HepG2 (cell line): ENCODE measurements at regions not wholly inside any gene's neighbourhood (a gene's known extent, or its start where the extent isn't known, plus 50 kb on each side); places are given as distances from the start of the nearest gene placed in this dataset.
"Not testable (repeated sequence)": the region's sequence is repeated elsewhere in the genome, so short reads cannot be mapped to it uniquely, and the experiment has no call there.

Source experiments
- ATAC-seq: fragments of 200-7000 bp; cut with Tn5 transposase; 3 replicates; pipeline ENCODE4 v1.9.1; 2020; ENCODE audit warnings: mild to moderate bottlenecking, moderate library complexity
- BruUV-seq: library from RNA; stranded (reverse); fragments of 400-500 nt; replicated peaks from 2 replicates; lab custom pipeline; 2021; lab: Mats Ljungman, UMichigan
- CTCF ChIA-PET: fragments of 300-600 bp; formaldehyde crosslinking; extraction: SDS; loops from one replicate; lab custom pipeline; 2021; ENCODE audit warnings: low total read pairs, inconsistent platforms, low intra/inter-chr PET ratio; lab: Yijun Ruan, JAX
- POLR2A ChIA-PET: fragments of 350-600 bp; sonication (Branson Sonifier 250); formaldehyde crosslinking; loops from one replicate; lab custom pipeline; 2020; ENCODE audit warnings: antibody characterized with exemption, inconsistent platforms; lab: Yijun Ruan, JAX
- DNase-seq: peaks from one replicate; pipeline ENCODE4 v3.0.0-alpha.2; 2015; ENCODE audit warnings: low spot score
- FAIRE-seq: peaks from 3 replicates; lab custom pipeline; 2011; peaks lifted over from hg19 to GRCh38; lab: Jason Lieb, UNC
- H2AFZ ChIP-seq: one replicate; pipeline ENCODE4 v1.6.1; 2011; ENCODE audit warnings: low read length, inconsistent platforms
- H3K27ac ChIP-seq: fragments of 300-600 bp; 3 replicates; pipeline ENCODE4 v1.8.0; 2011; ENCODE audit warnings: mixed run types, mild to moderate bottlenecking, mixed read lengths, low read length, inconsistent platforms; ENCODE audit not compliant: insufficient read depth; ENCODE audit errors: extremely low read length
- H3K27me3 ChIP-seq, 2 experiments: fragments of 200-600 bp in 1 of 2; 2 replicates in 1 of 2; 3 replicates in 1 of 2; pipeline versions ENCODE4 v1.6.0 to v1.8.0; 2011; ENCODE audit warnings: low read length in 2 of 2, mild to moderate bottlenecking in 2 of 2, moderate library complexity in 2 of 2, inconsistent platforms in 1 of 2; ENCODE audit not compliant: insufficient read depth in 2 of 2, control insufficient read depth in 1 of 2
- H3K36me3 ChIP-seq, 2 experiments: fragments of 200-600 bp in 1 of 2; replicated peaks in 1 of 2; 2 replicates in 1 of 2; 3 replicates in 1 of 2; pipeline versions ENCODE4 v1.5.1 to v1.8.0; 2011; ENCODE audit warnings: low read length in 2 of 2, inconsistent platforms in 1 of 2; ENCODE audit not compliant: insufficient read depth in 2 of 2, control insufficient read depth in 1 of 2
- H3K4me1 ChIP-seq: 2 replicates; pipeline ENCODE4 v1.5.1; 2012; ENCODE audit warnings: low read length, inconsistent platforms; ENCODE audit not compliant: insufficient read depth
- H3K4me2 ChIP-seq: 2 replicates; pipeline ENCODE4 v1.6.0; 2011; ENCODE audit warnings: low read depth, low read length, inconsistent platforms
- H3K4me3 ChIP-seq, 3 experiments: fragments of 200-600 bp in 1 of 3; sonication (generic), shearing (Covaris generic) in 1 of 3; replicated peaks in 1 of 3; 2 replicates each; pipeline ENCODE4 v1.5.1; 2011 to 2016; ENCODE audit warnings: low read length in 3 of 3, inconsistent platforms in 2 of 3, low read depth in 2 of 3, mild to moderate bottlenecking in 2 of 3, control low read depth in 1 of 3, mixed read lengths in 1 of 3; ENCODE audit not compliant: insufficient read depth in 1 of 3
- H3K79me2 ChIP-seq: one replicate; pipeline ENCODE4 v1.6.1; 2011; ENCODE audit warnings: low read length, inconsistent platforms; ENCODE audit not compliant: insufficient read depth
- H3K9ac ChIP-seq: 2 replicates; pipeline ENCODE4 v1.6.0; 2011; ENCODE audit warnings: mild to moderate bottlenecking, low read depth, low read length, inconsistent platforms; ENCODE audit not compliant: insufficient read depth
- H3K9me3 ChIP-seq: 2 replicates; pipeline ENCODE4 v1.5.1; 2012; ENCODE audit warnings: mild to moderate bottlenecking, low read length
- H4K20me1 ChIP-seq: 2 replicates; pipeline ENCODE4 v1.6.0; 2011; ENCODE audit warnings: inconsistent platforms, mild to moderate bottlenecking, low read length, moderate library complexity; ENCODE audit not compliant: insufficient read depth
- WGBS: methylation state at CpG from one replicate; pipeline ENCODE4 v1.1.6; 2017; ENCODE audit warnings: low lambda C conversion rate; 5-methylcytosine and 5-hydroxymethylcytosine counted together
- in situ Hi-C: cut with HindIII; loops from 2 replicates; pipeline ENCODE4 v1.10.0; 2017; ENCODE audit warnings: low pct_unique_long_range_greater_than_20kb; ENCODE audit not compliant: extremely low pct_ligation_motif_present
- intact Hi-C: fragments of 100-400 bp; cut with micrococcal nuclease; formaldehyde crosslinking; loops from one replicate; pipeline ENCODE4 v1.10.0; 2022; ENCODE audit not compliant: unreplicated experiment

DNA sequence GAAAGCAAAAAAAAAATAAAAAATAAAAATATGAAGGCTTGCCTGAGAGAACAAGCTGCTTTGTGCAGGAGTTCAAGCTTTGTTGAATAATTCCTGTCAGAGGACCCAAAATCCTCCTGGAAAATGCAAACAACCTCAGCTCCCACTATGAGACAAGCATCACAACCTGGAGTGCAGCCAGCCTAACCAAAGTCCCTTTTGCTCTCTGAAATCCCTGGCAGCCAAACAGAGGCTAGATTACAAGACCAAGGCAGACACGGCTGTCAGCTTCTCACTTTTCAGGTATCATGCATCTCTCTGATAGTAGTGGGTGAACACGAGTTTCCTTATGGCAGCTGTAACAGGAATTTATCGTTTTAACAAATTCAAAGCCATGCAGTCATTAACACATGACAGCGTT lies 180.7 kb downstream of the TSPY2 start:
- H2AFZ ChIP-seq, H3K4me1 ChIP-seq, H3K4me3 ChIP-seq, H3K27ac ChIP-seq, BruUV-seq, H4K20me1 ChIP-seq, H3K9ac ChIP-seq, ATAC-seq, H3K4me2 ChIP-seq, DNase-seq, POLR2A ChIA-PET, in situ Hi-C loops, H3K27me3 ChIP-seq, H3K79me2 ChIP-seq, H3K9me3 ChIP-seq, H3K36me3 ChIP-seq, CTCF ChIA-PET, intact Hi-C loops, FAIRE-seq: not testable (repeated sequence)
- WGBS: no CpG with 5 or more reads among the region's 4 CpGs

DNA sequence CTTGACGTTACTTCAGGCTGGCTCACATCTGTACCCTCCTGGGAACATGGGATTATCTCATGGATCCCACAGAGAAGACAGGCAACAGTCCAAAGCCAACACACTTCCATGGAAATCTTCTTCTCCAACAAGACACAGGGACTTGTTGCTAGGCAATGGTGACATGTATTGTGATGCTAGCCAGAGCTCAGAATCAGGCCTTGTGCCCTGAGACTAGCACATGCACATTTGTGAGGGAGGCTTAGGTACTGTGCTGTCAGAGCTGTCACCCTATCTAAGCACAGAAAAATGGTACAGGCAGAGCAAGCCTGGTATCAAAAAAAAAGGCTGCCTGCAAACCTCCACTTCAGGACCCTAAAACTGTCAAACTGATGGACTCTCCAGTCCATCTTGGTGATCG lies 199.5 kb downstream of the TSPY2 start:
- H3K27ac ChIP-seq, H2AFZ ChIP-seq, H3K36me3 ChIP-seq, BruUV-seq, CTCF ChIA-PET, H3K27me3 ChIP-seq, H4K20me1 ChIP-seq, FAIRE-seq, H3K4me2 ChIP-seq, H3K79me2 ChIP-seq, H3K9ac ChIP-seq, DNase-seq, H3K4me3 ChIP-seq, H3K9me3 ChIP-seq, in situ Hi-C loops, ATAC-seq, POLR2A ChIA-PET, intact Hi-C loops, H3K4me1 ChIP-seq: not testable (repeated sequence)
- WGBS: no CpG with 5 or more reads among the region's 2 CpGs

DNA sequence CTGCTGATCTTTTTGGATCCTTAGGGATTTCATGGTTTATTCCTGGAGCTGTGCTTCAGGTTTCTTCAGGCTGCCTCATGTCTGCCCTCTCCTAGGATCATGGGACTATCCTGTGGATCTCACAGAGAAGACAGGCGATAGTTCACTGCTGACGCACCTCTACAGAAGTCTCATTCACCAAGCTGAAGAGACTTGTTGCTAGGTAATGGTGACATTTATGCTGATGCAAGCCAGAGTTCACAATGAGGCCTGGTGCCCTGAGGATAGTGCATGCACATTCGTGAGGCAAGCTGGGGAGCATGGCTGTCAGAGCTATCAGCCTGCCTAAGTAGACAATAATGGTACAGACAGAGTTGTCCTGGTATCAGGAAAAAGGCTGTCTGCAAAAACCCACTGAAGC lies 201.4 kb downstream of the TSPY2 start:
- H3K27ac ChIP-seq, ATAC-seq, BruUV-seq, FAIRE-seq, H2AFZ ChIP-seq, H3K9ac ChIP-seq, H3K4me3 ChIP-seq, intact Hi-C loops, H4K20me1 ChIP-seq, H3K79me2 ChIP-seq, CTCF ChIA-PET, H3K27me3 ChIP-seq, H3K4me2 ChIP-seq, H3K4me1 ChIP-seq, POLR2A ChIA-PET, H3K36me3 ChIP-seq, DNase-seq, in situ Hi-C loops, H3K9me3 ChIP-seq: not testable (repeated sequence)
- no CpG with 5 or more reads among the region's 3 CpGs for WGBS

DNA sequence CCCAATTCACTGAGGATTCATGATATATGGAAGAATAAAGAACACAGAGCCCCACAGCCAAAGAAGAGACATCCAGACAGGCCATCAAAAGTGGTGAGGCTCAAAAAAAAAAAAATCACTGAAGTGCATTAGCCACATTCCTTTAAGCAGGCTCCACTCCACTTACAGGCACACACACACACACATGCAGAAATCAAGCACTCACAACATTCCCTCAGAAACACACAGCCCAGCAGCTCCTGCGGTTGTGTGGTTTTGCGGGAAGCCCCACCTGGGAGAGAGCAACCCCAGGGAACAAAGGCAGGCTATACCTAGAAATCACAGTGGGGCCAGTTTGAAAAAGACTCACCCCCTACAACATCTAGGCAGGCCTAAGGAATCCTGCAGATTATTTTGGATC lies 222.3 kb downstream of the TSPY2 start:
- ATAC-seq, H3K27me3 ChIP-seq, H3K4me1 ChIP-seq, H3K27ac ChIP-seq, CTCF ChIA-PET, H4K20me1 ChIP-seq, H3K9me3 ChIP-seq, H3K79me2 ChIP-seq, H3K4me3 ChIP-seq, H3K9ac ChIP-seq, intact Hi-C loops, H2AFZ ChIP-seq, FAIRE-seq, BruUV-seq, POLR2A ChIA-PET, DNase-seq, H3K4me2 ChIP-seq, in situ Hi-C loops, H3K36me3 ChIP-seq: not testable (repeated sequence)
- WGBS: no CpG with 5 or more reads among the region's 2 CpGs
